ENCODE measurements at regions not wholly inside any gene's neighbourhood (a gene's known extent, or its start where the extent isn't known, plus 50 kb on each side); places are given as distances from the start of the nearest gene placed in this dataset.
A peak's percentile ranks its signal among the peaks of the same experiment; 100 is the strongest.

DNA sequence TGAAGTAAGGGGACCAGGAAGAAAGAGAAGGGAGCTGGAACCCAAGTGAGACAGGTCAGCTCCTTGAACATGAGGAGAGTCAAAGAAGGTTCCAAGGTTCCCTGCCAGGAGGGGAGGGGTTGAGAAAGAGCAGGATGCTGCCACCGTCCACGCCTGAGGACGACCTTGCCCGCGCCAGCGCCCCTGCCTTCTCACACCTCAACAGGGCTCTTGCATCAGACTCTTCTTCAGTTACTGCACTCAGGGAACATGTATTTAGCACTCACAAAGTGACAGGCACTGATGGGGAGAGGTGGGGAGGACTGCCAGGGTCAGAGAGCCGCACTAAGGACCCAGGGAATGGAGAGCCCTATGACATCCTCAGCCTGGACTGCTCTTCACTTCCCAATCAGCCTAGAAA lies 102.1 kb upstream of the NUDT4 start:
- Histone ChIP-seq H3K9me3 (ENCODE audit: low read depth) (no peaks in the 10 kb centered on the region), H3K4me2 (ENCODE audit: unreplicated experiment) (no peak overlapping the region), H3K36me3 (ENCODE audit: low read depth) (no peaks in the 10 kb centered on the region), H3K79me2 (ENCODE audit: insufficient read depth) (no peaks in the 10 kb centered on the region), H3K9me2 (ENCODE audit: insufficient read depth) (no peaks in the 10 kb centered on the region), H3F3A (ENCODE audit: insufficient read depth) (no peaks in the 10 kb centered on the region), H2AFZ (no peak overlapping the region), H3K27ac (no peak overlapping the region), H3K4me3 (no peak overlapping the region), H3K27me3 (replicated peaks; ENCODE audit: insufficient read depth) (no peaks in the 10 kb centered on the region), H3K9ac (no peak overlapping the region), H4K20me1 (ENCODE audit: insufficient read depth) (no peaks in the 10 kb centered on the region), H3K4me1 (ENCODE audit: insufficient read depth) (no peaks in the 10 kb centered on the region)
- 98 to 100% methylated on average over 7 of the region's 7 CpGs for WGBS, 2 experiments (ENCODE audit: low coverage in 1 of 2, low lambda C conversion rate in 2 of 2, missing lambda C conversion rate in 2 of 2)
- no peak for DNase-seq
- TF ChIP-seq EZH2 (IDR thresholded peaks at IDR 0.05; ENCODE audit: insufficient read depth, poor library complexity, severe bottlenecking) (no peak), EZH2phosphoT487 (IDR thresholded peaks at IDR 0.05; ENCODE audit: insufficient read depth, low read depth) (no peak)
- in situ Hi-C loops (cut with MboI): no loop called here

DNA sequence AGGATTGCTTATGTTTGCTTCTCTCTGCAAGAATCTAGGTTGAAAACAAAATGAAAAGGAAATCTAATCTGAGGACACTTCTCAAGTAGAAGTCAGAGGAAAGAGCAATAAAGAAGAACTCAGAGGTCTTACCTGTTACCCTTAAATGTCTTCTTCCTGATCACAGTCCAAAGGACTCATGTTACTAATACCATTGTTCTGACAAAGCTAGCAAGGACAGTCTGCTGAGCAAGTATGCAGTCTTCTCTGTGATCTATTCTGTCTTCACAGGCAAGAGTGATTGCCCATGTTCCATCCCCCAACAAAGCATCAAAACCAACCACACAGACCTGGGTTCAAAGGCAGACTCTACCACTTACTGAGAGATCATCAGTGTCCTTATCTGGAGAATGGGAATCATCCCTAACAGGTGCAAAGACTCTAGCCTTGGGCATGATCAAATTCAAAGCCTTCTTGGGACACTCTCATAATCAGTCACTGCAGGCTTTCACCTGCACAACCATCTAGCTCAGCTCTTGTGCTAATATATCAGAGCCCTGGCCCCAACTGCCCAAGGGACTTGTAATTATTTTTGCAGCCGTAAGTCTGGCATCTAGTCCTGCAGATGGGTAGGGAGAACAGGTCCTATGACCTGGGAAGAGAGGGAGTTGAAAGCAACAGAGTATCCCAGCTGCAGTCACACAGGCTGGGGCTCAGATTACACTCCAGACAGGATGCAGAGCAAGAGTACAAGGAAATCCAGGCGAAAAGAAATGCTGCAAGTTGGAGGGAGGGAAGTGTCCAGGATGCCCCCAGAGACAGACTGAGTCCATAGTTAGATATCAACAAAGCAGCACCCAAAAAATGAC lies 97.9 kb upstream of the NUDT4 start:
- Histone ChIP-seq H3K9me2 (ENCODE audit: insufficient read depth) (no peaks in the 10 kb centered on the region), H3K9me3 (ENCODE audit: low read depth) (no peaks in the 10 kb centered on the region), H3K4me3 (no peak overlapping the region), H3K4me1 (ENCODE audit: insufficient read depth) (no peaks in the 10 kb centered on the region), H3K27me3 (replicated peaks; ENCODE audit: insufficient read depth) (no peaks in the 10 kb centered on the region), H3F3A (ENCODE audit: insufficient read depth) (no peaks in the 10 kb centered on the region), H3K36me3 (ENCODE audit: low read depth) (no peaks in the 10 kb centered on the region), H3K79me2 (ENCODE audit: insufficient read depth) (no peaks in the 10 kb centered on the region), H4K20me1 (ENCODE audit: insufficient read depth) (no peaks in the 10 kb centered on the region), H3K9ac (no peak overlapping the region), H3K27ac (no peak overlapping the region), H3K4me2 (ENCODE audit: unreplicated experiment) (no peak overlapping the region), H2AFZ (no peak overlapping the region)
- no peak for DNase-seq
- 77 to 90% methylated on average over 2 of the region's 2 CpGs for WGBS, 2 experiments (ENCODE audit: low coverage in 1 of 2, low lambda C conversion rate in 2 of 2, missing lambda C conversion rate in 2 of 2)
- in situ Hi-C loops (cut with MboI): no loop called here
- TF ChIP-seq EZH2phosphoT487 (IDR thresholded peaks at IDR 0.05; ENCODE audit: insufficient read depth, low read depth): no peak
- no peak for TF ChIP-seq EZH2 (IDR thresholded peaks at IDR 0.05; ENCODE audit: insufficient read depth, poor library complexity, severe bottlenecking)

DNA sequence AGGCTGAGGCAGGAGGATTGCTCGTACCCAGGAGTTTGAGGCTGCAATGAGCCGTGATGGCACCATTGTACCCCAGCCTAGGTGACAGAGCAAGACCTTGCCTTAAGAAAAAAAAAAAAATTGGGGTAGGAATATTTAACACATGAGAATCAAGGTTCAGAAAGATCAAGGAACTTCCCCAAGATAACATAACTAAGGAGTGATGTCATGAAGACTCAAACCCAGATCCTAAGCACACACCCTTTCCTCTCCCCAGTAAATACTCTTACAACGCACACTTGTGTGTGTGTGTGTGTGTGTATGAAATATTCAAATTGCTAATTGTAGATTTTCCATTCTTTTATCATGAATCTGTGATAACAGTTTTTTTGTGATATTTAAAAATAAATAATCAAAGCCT lies 90.6 kb upstream of the NUDT4 start:
- no peak for DNase-seq

DNA sequence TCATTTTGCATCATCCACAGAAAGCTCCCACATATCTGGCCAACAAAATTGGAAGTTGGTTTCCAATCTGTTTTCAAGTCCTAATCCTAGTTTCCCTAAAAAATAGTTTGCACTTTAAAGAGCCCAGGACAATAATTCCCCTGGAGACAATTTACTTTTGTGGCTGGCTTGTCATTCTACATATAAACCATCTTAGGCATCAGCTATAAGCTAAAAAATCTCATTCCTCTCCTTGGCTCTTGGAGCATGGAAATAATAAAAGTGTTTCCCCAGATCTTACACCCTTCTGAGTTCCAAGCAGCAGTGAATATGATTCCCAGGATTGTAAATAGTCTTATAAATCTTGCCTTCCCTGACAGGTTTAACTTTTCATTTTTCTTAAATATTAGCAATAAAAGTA lies 89.1 kb upstream of the NUDT4 start:
- in situ Hi-C loops (cut with MboI): no loop called here
- no peak overlapping the region for H3K4me2 ChIP-seq (ENCODE audit: unreplicated experiment)
- H3K27ac ChIP-seq: no peak overlapping the region
- TF ChIP-seq EZH2phosphoT487 (IDR thresholded peaks at IDR 0.05; ENCODE audit: insufficient read depth, low read depth) (no peak), EZH2 (IDR thresholded peaks at IDR 0.05; ENCODE audit: insufficient read depth, poor library complexity, severe bottlenecking) (no peak)
- H3F3A ChIP-seq (ENCODE audit: insufficient read depth): no peaks in the 10 kb centered on the region
- no peaks in the 10 kb centered on the region for H3K36me3 ChIP-seq (ENCODE audit: low read depth)
- H2AFZ ChIP-seq: peak overlapping the region; percentile 14; the same call in 1 of the 2 replicates
- H3K9ac ChIP-seq: no peak overlapping the region
- no peaks in the 10 kb centered on the region for H3K9me2 ChIP-seq (ENCODE audit: insufficient read depth)
- H4K20me1 ChIP-seq (ENCODE audit: insufficient read depth): no peaks in the 10 kb centered on the region
- no peaks in the 10 kb centered on the region for H3K27me3 ChIP-seq (replicated peaks; ENCODE audit: insufficient read depth)
- H3K9me3 ChIP-seq (ENCODE audit: low read depth): no peaks in the 10 kb centered on the region
- H3K4me3 ChIP-seq: no peak overlapping the region
- H3K79me2 ChIP-seq (ENCODE audit: insufficient read depth): no peaks in the 10 kb centered on the region
- DNase-seq: no peak
- H3K4me1 ChIP-seq (ENCODE audit: insufficient read depth): no peaks in the 10 kb centered on the region

More for the DNA sequence above, 90.6 kb upstream of the NUDT4 start:
- no peaks in the 10 kb centered on the region for H3K9me2 ChIP-seq (ENCODE audit: insufficient read depth)
- no peaks in the 10 kb centered on the region for H4K20me1 ChIP-seq (ENCODE audit: insufficient read depth)
- no peak overlapping the region for H2AFZ ChIP-seq
- H3K9me3 ChIP-seq (ENCODE audit: low read depth): no peaks in the 10 kb centered on the region
- H3K4me2 ChIP-seq (ENCODE audit: unreplicated experiment): no peak overlapping the region
- H3K27me3 ChIP-seq (replicated peaks; ENCODE audit: insufficient read depth): no peaks in the 10 kb centered on the region
- no peaks in the 10 kb centered on the region for H3K4me1 ChIP-seq (ENCODE audit: insufficient read depth)
- H3K27ac ChIP-seq: no peak overlapping the region
- in situ Hi-C loops (cut with MboI): no loop called here
- H3K4me3 ChIP-seq: no peak overlapping the region
- H3K79me2 ChIP-seq (ENCODE audit: insufficient read depth): no peaks in the 10 kb centered on the region
- TF ChIP-seq EZH2phosphoT487 (IDR thresholded peaks at IDR 0.05; ENCODE audit: insufficient read depth, low read depth): no peak
- no peak for TF ChIP-seq EZH2 (IDR thresholded peaks at IDR 0.05; ENCODE audit: insufficient read depth, poor library complexity, severe bottlenecking)
- H3K36me3 ChIP-seq (ENCODE audit: low read depth): no peaks in the 10 kb centered on the region
- H3F3A ChIP-seq (ENCODE audit: insufficient read depth): no peaks in the 10 kb centered on the region
- H3K9ac ChIP-seq: no peak overlapping the region
- 94 to 96% methylated on average over 3 of the region's 3 CpGs for WGBS, 2 experiments (ENCODE audit: low coverage in 1 of 2, low lambda C conversion rate in 2 of 2, missing lambda C conversion rate in 2 of 2)
